B cell (primary cell): ENCODE measurements at regions not wholly inside any gene's neighbourhood (a gene's known extent, or its start where the extent isn't known, plus 50 kb on each side); places are given as distances from the start of the nearest gene placed in this dataset.
"Not testable (repeated sequence)": the region's sequence is repeated elsewhere in the genome, so short reads cannot be mapped to it uniquely, and the experiment has no call there.

Experiments used
- ATAC-seq: fragments of 200-7000 bp; cut with Tn5 transposase; one replicate; pipeline ENCODE4 v1.10.0; 2021; ENCODE audit warnings: low read depth, mild to moderate bottlenecking, moderate number of reproducible peaks, moderate library complexity
- CTCF ChIA-PET: fragments of 350-600 bp; sonication (Branson Sonifier 250); formaldehyde crosslinking; loops from one replicate; lab custom pipeline; 2021; ENCODE audit warnings: antibody characterized with exemption, inconsistent platforms; lab: Charles Lee
- POLR2A ChIA-PET: fragments of 350-600 bp; sonication (Branson Sonifier 250); formaldehyde crosslinking; loops from one replicate; lab custom pipeline; 2021; ENCODE audit warnings: antibody characterized with exemption; lab: Charles Lee
- DNase-seq: peaks from one replicate; pipeline ENCODE4 v3.0.0; 2013
- H2AFZ ChIP-seq: 2 replicates; pipeline ENCODE4 v1.6.1; 2012; ENCODE audit warnings: mild to moderate bottlenecking, low read depth, low read length; ENCODE audit not compliant: insufficient read depth, poor library complexity, severe bottlenecking
- H3K27ac ChIP-seq, 2 donors: 1 replicate in 1 of 2; 2 replicates in 1 of 2; pipeline ENCODE4 v1.5.1; 2012 to 2013; ENCODE audit warnings: low read length in 2 of 2, mild to moderate bottlenecking in 2 of 2, moderate library complexity in 1 of 2
- H3K27me3 ChIP-seq, 4 experiments: fragments of 200-600 bp in 1 of 4; sonication (generic) in 1 of 4; replicated peaks in 1 of 4; 1 replicate in 2 of 4; 2 replicates in 2 of 4; pipeline versions ENCODE4 v1.6.1 to v1.7.0; 2013 to 2016; ENCODE audit warnings: low read length in 3 of 4, mild to moderate bottlenecking in 2 of 4, mixed read lengths in 1 of 4, moderate library complexity in 1 of 4; ENCODE audit not compliant: insufficient read depth in 4 of 4, control insufficient read depth in 3 of 4; ENCODE audit errors: control extremely low read depth in 1 of 4
- H3K36me3 ChIP-seq, 2 experiments: replicated peaks in 1 of 2; 1 replicate in 1 of 2; 2 replicates in 1 of 2; pipeline versions ENCODE4 v1.6.1 to v1.7.1; 2013; ENCODE audit warnings: low read length in 1 of 2; ENCODE audit not compliant: insufficient read depth in 2 of 2, control insufficient read depth in 1 of 2; ENCODE audit errors: control extremely low read depth in 1 of 2, extremely low read depth in 1 of 2
- H3K4me1 ChIP-seq, 2 donors: fragments of 200-600 bp in 1 of 2; sonication (generic) in 1 of 2; 1 replicate in 1 of 2; 2 replicates in 1 of 2; pipeline versions ENCODE4 v1.5.1 to v1.6.1; 2013 to 2017; ENCODE audit warnings: low read length in 2 of 2; ENCODE audit not compliant: control insufficient read depth in 2 of 2, insufficient read depth in 2 of 2
- H3K4me2 ChIP-seq: replicated peaks from 2 replicates; pipeline ENCODE3; 2012; ENCODE audit warnings: mild to moderate bottlenecking, low read depth, low read length; ENCODE audit not compliant: poor library complexity, severe bottlenecking
- H3K4me3 ChIP-seq, 5 experiments: fragments of 200-600 bp in 1 of 5; sonication (generic) in 1 of 5; 1 replicate in 3 of 5; 2 replicates in 2 of 5; pipeline versions ENCODE4 v1.5.1 to v1.7.0; 2011 to 2016; ENCODE audit warnings: low read length in 4 of 5, mild to moderate bottlenecking in 4 of 5, low read depth in 2 of 5, control low read depth in 1 of 5, moderate library complexity in 1 of 5; ENCODE audit not compliant: insufficient read depth in 1 of 5; ENCODE audit errors: control extremely low read depth in 1 of 5, extremely low read depth in 1 of 5
- H3K79me2 ChIP-seq: fragments of 200-600 bp; sonication (generic); one replicate; pipeline ENCODE4 v1.6.0; 2016; ENCODE audit warnings: low read length; ENCODE audit not compliant: control insufficient read depth, insufficient read depth
- H3K9ac ChIP-seq: fragments of 200-600 bp; sonication (generic); 2 replicates; pipeline ENCODE4 v1.6.1; 2017; ENCODE audit warnings: mild to moderate bottlenecking, low read length, moderate library complexity
- H3K9me3 ChIP-seq, 3 donors: one replicate each; pipeline versions ENCODE4 v1.6.1 to v1.7.1; 2013; ENCODE audit warnings: low read length in 2 of 3; ENCODE audit not compliant: control insufficient read depth in 2 of 3, insufficient read depth in 1 of 3; ENCODE audit errors: control extremely low read depth in 1 of 3
- H4K20me1 ChIP-seq: 2 replicates; pipeline ENCODE4 v1.6.0; 2012; ENCODE audit warnings: mild to moderate bottlenecking, low read length; ENCODE audit not compliant: insufficient read depth, control insufficient read depth, poor library complexity, severe bottlenecking
- H3K27ac Mint-ChIP-seq: one replicate; pipeline ENCODE4 v1.8.0; 2021; ENCODE audit warnings: mixed read lengths
- H3K27me3 Mint-ChIP-seq: one replicate; pipeline ENCODE4 v1.8.0; 2021; ENCODE audit warnings: mixed read lengths
- H3K4me1 Mint-ChIP-seq: one replicate; pipeline ENCODE4 v1.8.0; 2021; ENCODE audit warnings: mixed read lengths
- H3K4me3 Mint-ChIP-seq: one replicate; pipeline ENCODE4 v1.8.0; 2021; ENCODE audit warnings: mixed read lengths
- H3K9me3 Mint-ChIP-seq: one replicate; pipeline ENCODE4 v1.8.0; 2022; ENCODE audit warnings: mixed read lengths; ENCODE audit not compliant: insufficient read depth
- WGBS: methylation state at CpG from one replicate; pipeline ENCODE4 v1.1.5; 2013; ENCODE audit warnings: missing lambda C conversion rate; ENCODE audit not compliant: insufficient coverage; 5-methylcytosine and 5-hydroxymethylcytosine counted together
- intact Hi-C: fragments of 100-400 bp; cut with micrococcal nuclease; formaldehyde crosslinking; loops from one replicate; pipeline ENCODE4 v1.10.0; 2022

GRCh38 chr2:89756616-89757015 is 1065.1 kb downstream of the RPIA start:
- H3K9me3 Mint-ChIP-seq, H3K27ac ChIP-seq, H3K9me3 ChIP-seq, H3K9ac ChIP-seq, POLR2A ChIA-PET, H3K36me3 ChIP-seq, H4K20me1 ChIP-seq, H3K4me3 ChIP-seq, H3K4me1 Mint-ChIP-seq, H3K4me1 ChIP-seq, H3K27ac Mint-ChIP-seq, H3K79me2 ChIP-seq, H3K4me3 Mint-ChIP-seq, intact Hi-C loops, CTCF ChIA-PET, H3K27me3 ChIP-seq, ATAC-seq, H3K4me2 ChIP-seq, DNase-seq, H2AFZ ChIP-seq: not testable (repeated sequence)
- WGBS: no CpG with 5 or more reads among the region's 2 CpGs
- peaks cover 19% of the 10 kb centered on the region for H3K27me3 Mint-ChIP-seq

GRCh38 chr2:89758332-89759026 is 1067.0 kb downstream of the RPIA start:
- not testable (repeated sequence) for H3K27ac Mint-ChIP-seq, DNase-seq

GRCh38 chr2:89760762-89761161 is 1069.3 kb downstream of the RPIA start:
- H3K4me2 ChIP-seq, H3K4me1 Mint-ChIP-seq, POLR2A ChIA-PET, H3K27ac ChIP-seq, H3K27ac Mint-ChIP-seq, CTCF ChIA-PET, H3K36me3 ChIP-seq, H3K4me1 ChIP-seq, ATAC-seq, H3K79me2 ChIP-seq, H3K9me3 Mint-ChIP-seq, H3K4me3 Mint-ChIP-seq, intact Hi-C loops, H4K20me1 ChIP-seq, H3K4me3 ChIP-seq, H2AFZ ChIP-seq, H3K9ac ChIP-seq, DNase-seq: not testable (repeated sequence)
- Histone ChIP-seq H3K27me3 (peaks cover 0 to 20% (median 0%) of the 10 kb centered on the region in 4 experiments), H3K9me3 (peaks cover 0 to 42% (median 0%) of the 10 kb centered on the region in 3 donors)
- WGBS: 83% methylated on average over 4 of the region's 6 CpGs
- H3K27me3 Mint-ChIP-seq: peaks cover 34% of the 10 kb centered on the region

More at GRCh38 chr2:89758332-89759026, 1067.0 kb downstream of the RPIA start:
- H3K36me3 ChIP-seq, H3K9ac ChIP-seq, H3K4me3 Mint-ChIP-seq, H3K4me1 ChIP-seq, H2AFZ ChIP-seq, H3K4me1 Mint-ChIP-seq, ATAC-seq, H3K27ac ChIP-seq, H3K4me3 ChIP-seq, H3K27me3 ChIP-seq, H3K79me2 ChIP-seq, POLR2A ChIA-PET, intact Hi-C loops, CTCF ChIA-PET, H3K4me2 ChIP-seq, H3K9me3 Mint-ChIP-seq, H4K20me1 ChIP-seq: not testable (repeated sequence)
- 79% methylated on average over 8 of the region's 14 CpGs for WGBS
- H3K9me3 ChIP-seq: peaks cover 0 to 21% (median 0%) of the 10 kb centered on the region in 3 donors
- peaks cover 26% of the 10 kb centered on the region for H3K27me3 Mint-ChIP-seq

- H3K4me1 Mint-ChIP-seq, ATAC-seq, H3K4me3 ChIP-seq, H3K36me3 ChIP-seq, CTCF ChIA-PET, H2AFZ ChIP-seq, intact Hi-C loops, H3K9ac ChIP-seq, H3K9me3 Mint-ChIP-seq, H3K27ac ChIP-seq, H3K79me2 ChIP-seq, H4K20me1 ChIP-seq, H3K4me3 Mint-ChIP-seq, DNase-seq, H3K4me2 ChIP-seq, H3K4me1 ChIP-seq, POLR2A ChIA-PET, H3K27ac Mint-ChIP-seq: not testable (repeated sequence)
- peaks cover 0 to 21% (median under 1%) of the 10 kb centered on the region in 4 experiments for H3K27me3 ChIP-seq
- H3K9me3 ChIP-seq: peaks cover 0 to 46% (median 0%) of the 10 kb centered on the region in 3 donors
- 78% methylated on average over 2 of the region's 2 CpGs for WGBS
- peaks cover 36% of the 10 kb centered on the region for H3K27me3 Mint-ChIP-seq
Measured at GRCh38 chr2:89761171-89761570, 1069.7 kb downstream of the RPIA start.
